ENCODE measurements at regions not wholly inside any gene's neighbourhood (a gene's known extent, or its start where the extent isn't known, plus 50 kb on each side); places are given as distances from the start of the nearest gene placed in this dataset.
A peak's percentile ranks its signal among the peaks of the same experiment; 100 is the strongest.

DNA sequence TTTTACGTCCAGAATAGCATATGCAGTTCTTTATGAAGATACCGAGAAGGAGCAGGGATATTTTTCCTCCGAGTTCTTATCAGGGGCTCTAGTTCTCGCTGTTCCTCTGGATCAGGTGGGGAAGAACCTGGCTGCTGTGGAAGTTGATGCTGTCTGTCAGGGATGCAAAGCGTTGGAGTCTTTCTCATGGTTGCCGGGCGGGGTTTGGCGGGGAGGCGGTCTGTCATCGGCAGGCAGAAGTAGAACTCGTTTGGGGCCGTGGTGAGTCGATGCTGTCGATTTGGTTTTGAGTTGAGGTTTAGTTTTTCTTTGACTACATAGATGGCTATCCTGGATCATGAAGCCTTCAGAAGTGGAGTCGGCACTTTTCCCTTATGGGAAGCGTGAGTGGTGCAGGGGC is 691.2 kb downstream of the QKI start:
- no peaks in the 10 kb centered on the region for H3K36me3 ChIP-seq
- no peaks in the 10 kb centered on the region for H3K9me3 ChIP-seq
- WGBS, 2 donors = 90 to 95% methylated on average over 16 of the region's 16 CpGs
- H3K4me1 ChIP-seq = peaks cover 0 to 30% (median 3%) of the 10 kb centered on the region in 4 donors
- no peak for TF ChIP-seq EP300 (IDR thresholded peaks at IDR 0.05)
- TF ChIP-seq, protein P1, sequence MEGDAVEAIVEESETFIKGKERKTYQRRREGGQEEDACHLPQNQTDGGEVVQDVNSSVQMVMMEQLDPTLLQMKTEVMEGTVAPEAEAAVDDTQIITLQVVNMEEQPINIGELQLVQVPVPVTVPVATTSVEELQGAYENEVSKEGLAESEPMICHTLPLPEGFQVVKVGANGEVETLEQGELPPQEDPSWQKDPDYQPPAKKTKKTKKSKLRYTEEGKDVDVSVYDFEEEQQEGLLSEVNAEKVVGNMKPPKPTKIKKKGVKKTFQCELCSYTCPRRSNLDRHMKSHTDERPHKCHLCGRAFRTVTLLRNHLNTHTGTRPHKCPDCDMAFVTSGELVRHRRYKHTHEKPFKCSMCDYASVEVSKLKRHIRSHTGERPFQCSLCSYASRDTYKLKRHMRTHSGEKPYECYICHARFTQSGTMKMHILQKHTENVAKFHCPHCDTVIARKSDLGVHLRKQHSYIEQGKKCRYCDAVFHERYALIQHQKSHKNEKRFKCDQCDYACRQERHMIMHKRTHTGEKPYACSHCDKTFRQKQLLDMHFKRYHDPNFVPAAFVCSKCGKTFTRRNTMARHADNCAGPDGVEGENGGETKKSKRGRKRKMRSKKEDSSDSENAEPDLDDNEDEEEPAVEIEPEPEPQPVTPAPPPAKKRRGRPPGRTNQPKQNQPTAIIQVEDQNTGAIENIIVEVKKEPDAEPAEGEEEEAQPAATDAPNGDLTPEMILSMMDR (IDR thresholded peaks at IDR 0.05) = no peak
- TF ChIP-seq POLR2A (IDR thresholded peaks at IDR 0.05) = no peak
- DNase-seq (ENCODE audit: low spot score in 2 of 2) = no peak
- H3K4me3 ChIP-seq = no peak overlapping the region
- H3K27me3 ChIP-seq = no peaks in the 10 kb centered on the region
- H3K27ac ChIP-seq = no peak overlapping the region

DNA sequence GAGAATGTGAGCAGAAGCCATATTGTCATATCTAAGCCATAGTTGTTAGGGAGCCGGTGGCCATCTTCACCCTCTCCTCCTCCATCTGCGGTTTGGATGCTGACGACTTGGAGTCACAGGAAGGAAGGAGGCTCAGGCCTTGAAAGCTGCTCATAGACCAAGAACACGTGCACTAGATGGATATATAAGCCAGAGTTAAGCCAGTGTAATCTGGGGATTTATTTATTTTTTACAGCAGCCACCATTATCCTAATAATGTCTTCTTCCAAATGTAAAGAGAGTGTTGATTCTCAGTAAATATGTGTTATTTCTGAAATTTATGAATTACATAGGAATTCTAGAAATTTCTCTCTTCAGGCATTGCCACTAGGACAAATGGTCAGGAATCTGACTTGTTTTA is 689.9 kb downstream of the QKI start:
- TF ChIP-seq, protein P1 (IDR thresholded peaks at IDR 0.05) = no peak
- no peak for TF ChIP-seq EP300 (IDR thresholded peaks at IDR 0.05)
- TF ChIP-seq POLR2A (IDR thresholded peaks at IDR 0.05) = no peak
- H3K36me3 ChIP-seq = no peaks in the 10 kb centered on the region
- 97 to 98% methylated on average over 4 of the region's 4 CpGs for WGBS, 2 donors
- no peak for DNase-seq (ENCODE audit: low spot score in 2 of 2)
- no peaks in the 10 kb centered on the region for H3K9me3 ChIP-seq
- H3K27ac ChIP-seq = no peak overlapping the region
- H3K4me3 ChIP-seq = no peak overlapping the region
- H3K4me1 ChIP-seq = peaks cover 0 to 24% (median 2%) of the 10 kb centered on the region in 4 donors
- no peaks in the 10 kb centered on the region for H3K27me3 ChIP-seq

GRCh38 chr6:164102693-164103092 is 688.2 kb downstream of the QKI start:
- DNase-seq (ENCODE audit: low spot score in 2 of 2) = no peak
- Histone ChIP-seq H3K4me3 (no peak overlapping the region), H3K4me1 (peaks cover 0 to 33% (median 0%) of the 10 kb centered on the region in 4 donors), H3K27me3 (no peaks in the 10 kb centered on the region), H3K27ac (peak overlapping the region in 1 of 4 donors; percentile 58), H3K36me3 (no peaks in the 10 kb centered on the region), H3K9me3 (no peaks in the 10 kb centered on the region)
- whole genome bisulfite sequencing, 2 donors = 71 to 77% methylated on average over 4 of the region's 4 CpGs
- TF ChIP-seq, protein P1 (IDR thresholded peaks at IDR 0.05) = no peak
- no peak for TF ChIP-seq POLR2A (IDR thresholded peaks at IDR 0.05)
- no peak for TF ChIP-seq EP300 (IDR thresholded peaks at IDR 0.05)

- no peak overlapping the region for H3K4me3 ChIP-seq
- no peaks in the 10 kb centered on the region for H3K36me3 ChIP-seq
- 60 to 61% methylated on average over 2 of the region's 2 CpGs for WGBS, 2 donors
- DNase-seq (ENCODE audit: low spot score in 2 of 2) = no peak
- peaks cover 0 to 37% (median 0%) of the 10 kb centered on the region in 4 donors for H3K4me1 ChIP-seq
- H3K27ac ChIP-seq = peak overlapping the region in 2 of 4 donors; percentile 29 to 58
- TF ChIP-seq EP300 (IDR thresholded peaks at IDR 0.05) (no peak), POLR2A (IDR thresholded peaks at IDR 0.05) (no peak)
- TF ChIP-seq, protein P1 (IDR thresholded peaks at IDR 0.05) = no peak
- no peaks in the 10 kb centered on the region for H3K27me3 ChIP-seq
- no peaks in the 10 kb centered on the region for H3K9me3 ChIP-seq
Measured at GRCh38 chr6:164101859-164102258, 687.3 kb downstream of the QKI start.

DNA sequence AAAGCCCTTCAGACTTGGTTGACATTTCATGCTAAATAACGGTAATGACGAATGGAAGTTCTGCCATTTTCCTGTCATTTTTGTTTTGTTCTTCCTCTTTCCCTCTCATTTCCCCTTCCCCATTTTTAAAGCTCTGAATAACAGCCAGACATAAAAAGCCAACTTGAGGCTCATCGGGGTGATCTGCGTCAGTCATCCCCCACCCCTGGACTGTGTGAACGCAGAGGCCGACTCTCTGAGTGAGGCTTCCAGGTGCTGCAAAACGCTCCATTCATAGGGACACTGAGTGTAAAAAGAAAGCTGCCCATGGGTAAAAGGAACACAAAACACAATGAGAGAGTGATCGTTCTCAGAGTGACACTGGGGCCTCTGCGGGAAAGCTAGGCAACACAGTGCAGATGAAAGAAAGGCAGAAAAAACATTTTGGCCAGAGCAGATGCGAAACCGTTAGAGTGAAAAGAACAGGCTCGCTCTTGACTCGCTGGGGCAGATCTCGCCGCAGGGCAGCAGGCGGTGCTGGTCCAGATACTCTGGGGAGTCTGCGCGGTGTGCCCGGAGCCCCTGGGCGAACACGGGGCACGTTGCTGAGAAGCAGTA is 684.8 kb downstream of the QKI start:
- Histone ChIP-seq H3K27ac (peak overlapping the region; percentile 32 to 69 (median 64)), H3K4me1 (peaks cover 0 to 37% (median 0%) of the 10 kb centered on the region in 4 donors), H3K36me3 (no peaks in the 10 kb centered on the region), H3K27me3 (no peaks in the 10 kb centered on the region), H3K4me3 (peak overlapping the region in 1 of 4 donors; percentile 4), H3K9me3 (no peaks in the 10 kb centered on the region)
- 61 to 74% methylated on average over 22 of the region's 22 CpGs for WGBS, 2 donors
- no peak for TF ChIP-seq POLR2A (IDR thresholded peaks at IDR 0.05)
- TF ChIP-seq, protein P1 (IDR thresholded peaks at IDR 0.05) = peak in 2 of 5 experiments; percentile 8 to 19
- no peak for DNase-seq (ENCODE audit: low spot score in 2 of 2)

Data from tibial nerve (tissue), 4 donors.